LNCaP clone FGC (cell line): ENCODE measurements at regions not wholly inside any gene's neighbourhood (a gene's known extent, or its start where the extent isn't known, plus 50 kb on each side); places are given as distances from the start of the nearest gene placed in this dataset.
"Not testable (repeated sequence)": the region's sequence is repeated elsewhere in the genome, so short reads cannot be mapped to it uniquely, and the experiment has no call there.

Experiments
- DNase-seq: peaks from one replicate; pipeline ENCODE4 v3.0.0-alpha.2; 2011; ENCODE audit warnings: low read depth
- H3K4me3 ChIP-seq: 2 replicates; pipeline ENCODE4 v1.5.1; 2011; ENCODE audit warnings: mild to moderate bottlenecking, low read depth, low read length, control low read depth
- CTCF ChIP-seq: IDR thresholded peaks from 2 replicates; pipeline ENCODE4 v1.5.1; 2012; ENCODE audit warnings: mild to moderate bottlenecking; ENCODE audit not compliant: control insufficient read depth, insufficient read depth; ENCODE audit errors: extremely low read depth

DNA sequence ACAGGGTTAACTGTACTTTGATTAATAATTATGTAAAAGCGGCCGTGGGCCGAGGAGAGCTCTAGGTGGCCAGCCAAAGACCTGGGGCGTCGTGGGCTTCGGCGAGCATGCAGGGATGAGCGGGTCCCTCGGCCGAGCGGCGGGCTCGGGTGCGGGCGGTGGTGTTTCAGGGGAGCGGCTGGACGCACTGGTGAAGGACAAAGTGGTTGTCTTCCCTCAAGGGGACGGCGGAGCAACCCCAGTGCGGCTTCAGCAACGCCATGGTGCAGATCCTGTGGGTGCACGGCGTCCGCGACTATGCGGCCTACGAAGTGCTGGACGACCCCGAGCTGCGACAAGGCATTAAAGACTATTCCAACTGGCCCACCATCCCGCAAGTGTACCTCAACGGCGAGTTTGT lies 103.0 kb upstream of the C1GALT1C1 start:
- no peak overlapping the region for H3K4me3 ChIP-seq
- no peak for DNase-seq
- TF ChIP-seq CTCF = no peak

DNA sequence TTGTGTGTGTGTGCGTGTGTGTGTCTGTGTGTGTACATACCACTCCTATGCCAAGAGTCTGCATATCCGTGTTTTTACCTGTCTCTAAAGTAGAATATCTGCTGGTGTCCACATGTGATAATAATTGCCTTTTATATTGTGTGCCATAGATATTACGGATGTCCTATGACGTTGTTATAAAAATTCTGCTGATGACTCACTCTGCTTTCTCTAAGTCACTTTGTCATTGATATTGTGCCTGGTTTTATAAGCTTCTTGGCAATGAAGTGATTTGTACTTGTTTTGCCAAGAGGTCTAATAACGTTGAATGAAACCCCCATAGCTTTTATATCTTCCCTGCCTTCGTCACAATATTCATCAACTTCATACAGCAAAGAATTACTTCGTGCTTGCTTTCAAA lies 102.6 kb upstream of the C1GALT1C1 start:
- no peak for DNase-seq
- no peak for TF ChIP-seq CTCF
- no peak overlapping the region for H3K4me3 ChIP-seq

- no peak for TF ChIP-seq CTCF
- no peak for DNase-seq
- H3K4me3 ChIP-seq = no peak overlapping the region
These were observed 101.5 kb upstream of the C1GALT1C1 start for GRCh38 chrX:120731386-120731785.

- not testable (repeated sequence) for H3K4me3 ChIP-seq, DNase-seq
These were observed 99.8 kb upstream of the C1GALT1C1 start for GRCh38 chrX:120729506-120730255.

DNA sequence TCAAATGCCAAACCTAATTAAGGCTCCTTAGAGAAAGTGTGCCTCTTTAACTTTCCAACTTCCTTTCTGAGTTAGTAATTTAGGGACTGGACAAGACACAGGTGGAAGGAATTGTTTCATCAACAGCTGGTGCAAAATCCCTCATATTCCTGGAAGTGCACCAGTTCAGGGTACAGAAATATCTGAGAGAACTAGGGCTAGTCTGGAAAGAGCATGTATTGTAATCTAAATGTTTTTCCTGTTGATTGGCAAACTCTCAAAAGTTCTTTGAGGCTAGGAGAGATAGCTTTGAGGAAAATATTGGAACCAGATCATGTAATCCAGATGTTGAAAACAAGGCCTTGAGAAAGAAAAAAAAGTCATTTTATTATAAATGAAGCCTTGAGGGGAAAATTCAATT lies 98.1 kb upstream of the C1GALT1C1 start:
- no peak overlapping the region for H3K4me3 ChIP-seq
- no peak for DNase-seq
- no peak for TF ChIP-seq CTCF

GRCh38 chrX:120727452-120727851 lies 97.6 kb upstream of the C1GALT1C1 start:
- H3K4me3 ChIP-seq = no peak overlapping the region
- DNase-seq = no peak
- TF ChIP-seq CTCF = no peak

GRCh38 chrX:120726294-120726693 lies 96.4 kb upstream of the C1GALT1C1 start:
- no peak for TF ChIP-seq CTCF
- DNase-seq = no peak
- H3K4me3 ChIP-seq = no peak overlapping the region
